ENCODE measurements at regions not wholly inside any gene's neighbourhood (a gene's known extent, or its start where the extent isn't known, plus 50 kb on each side); places are given as distances from the start of the nearest gene placed in this dataset.

GRCh38 chr2:176751314-176752227 is 461.0 kb upstream of the HNRNPA3 start:
- no peak for DNase-seq (ENCODE audit: low read depth in 2 of 3, low spot score in 2 of 3)

GRCh38 chr2:176752295-176752694 is 460.3 kb upstream of the HNRNPA3 start:
- DNase-seq (ENCODE audit: low read depth in 2 of 3, low spot score in 2 of 3) = no peak

DNA sequence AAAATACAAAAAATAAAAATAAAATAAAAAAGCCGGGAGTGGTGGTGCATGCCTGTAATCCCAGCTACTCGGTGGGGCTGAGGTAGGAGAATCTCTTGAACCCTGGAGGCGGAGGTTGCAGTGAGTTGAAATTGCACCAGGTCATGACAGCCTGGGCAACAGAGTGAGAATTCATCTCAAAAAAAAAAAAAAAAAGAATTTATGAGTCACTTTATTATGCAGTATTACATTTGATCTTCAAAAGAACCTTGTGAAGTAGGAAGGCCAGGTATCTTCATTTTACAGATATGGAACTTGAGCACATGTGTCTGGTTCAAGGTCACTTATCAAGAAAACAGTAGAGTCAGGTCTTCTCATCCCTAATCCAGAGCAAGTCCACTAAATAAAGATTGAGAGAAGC is 459.4 kb upstream of the HNRNPA3 start:
- no peak for DNase-seq (ENCODE audit: low read depth in 2 of 3, low spot score in 2 of 3)

- no peak for DNase-seq (ENCODE audit: low read depth in 2 of 3, low spot score in 2 of 3)
These were observed 458.7 kb upstream of the HNRNPA3 start for GRCh38 chr2:176753752-176754474.

DNA sequence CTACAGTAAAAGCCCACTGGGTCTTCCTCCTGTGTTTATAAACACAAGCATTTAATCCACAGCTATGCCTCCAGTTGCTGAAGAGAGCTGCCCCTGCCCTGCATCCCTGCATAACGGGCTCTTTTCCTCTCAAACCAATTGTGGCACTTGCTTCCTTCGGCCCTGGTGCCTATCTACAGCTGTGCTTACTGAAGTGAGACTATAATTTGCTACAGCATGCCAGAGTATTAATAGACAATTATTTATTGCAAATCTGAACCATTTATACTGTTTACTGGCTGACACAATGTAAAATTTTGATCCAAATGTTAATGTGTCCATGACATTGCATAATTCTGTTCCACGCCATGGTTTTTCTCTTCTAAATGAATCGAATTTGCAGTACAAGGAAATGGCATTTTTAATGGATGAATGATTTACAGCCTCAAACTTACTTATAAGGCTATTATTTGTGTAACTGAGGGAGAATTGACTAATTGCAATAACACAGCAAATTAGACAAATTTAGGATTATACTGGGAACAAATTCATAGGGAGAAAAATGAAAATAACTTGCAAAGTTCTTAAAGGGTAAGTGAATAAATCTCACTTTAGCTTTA is 457.0 kb upstream of the HNRNPA3 start:
- DNase-seq (ENCODE audit: low read depth in 2 of 3, low spot score in 2 of 3) = no peak

DNA sequence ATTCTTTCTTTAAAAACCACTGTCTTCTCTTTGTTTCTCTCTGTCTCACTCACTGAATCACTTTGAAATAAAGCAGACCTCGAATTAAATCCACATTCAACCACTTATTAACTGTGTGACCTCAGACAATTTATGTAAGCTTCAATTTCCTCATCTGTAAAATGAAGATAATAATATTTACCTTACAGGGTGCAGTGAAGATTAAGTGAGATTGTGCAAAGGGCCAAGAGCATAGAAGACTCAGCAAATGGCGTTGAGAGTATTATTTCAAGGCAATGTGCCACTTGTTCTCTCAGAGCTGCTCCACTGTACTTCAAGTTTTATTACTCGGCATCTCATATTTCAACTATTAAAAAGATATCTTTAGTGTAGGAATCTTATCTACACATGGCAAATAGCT is 454.2 kb upstream of the HNRNPA3 start:
- no peak for DNase-seq (ENCODE audit: low read depth in 2 of 3, low spot score in 2 of 3)

DNA sequence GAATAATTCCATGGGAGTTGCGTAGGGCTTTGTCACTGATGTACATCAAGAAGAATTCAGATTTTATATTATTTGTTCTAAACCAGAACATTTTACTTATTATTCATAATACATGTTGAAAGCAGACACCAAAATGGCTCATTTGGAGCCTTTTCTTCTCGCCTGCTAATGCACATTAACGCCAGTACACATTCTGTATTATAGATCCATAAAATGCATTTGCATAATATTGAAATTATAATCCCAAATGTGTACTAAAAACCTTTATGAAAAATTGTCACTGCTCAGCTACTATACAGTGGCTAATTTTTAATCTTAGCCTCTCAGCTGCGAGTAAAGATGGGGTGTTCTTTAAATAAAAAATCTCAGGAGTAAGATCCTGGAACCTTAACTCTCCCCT is 452.2 kb upstream of the HNRNPA3 start:
- DNase-seq (ENCODE audit: low read depth in 2 of 3, low spot score in 2 of 3) = no peak

DNA sequence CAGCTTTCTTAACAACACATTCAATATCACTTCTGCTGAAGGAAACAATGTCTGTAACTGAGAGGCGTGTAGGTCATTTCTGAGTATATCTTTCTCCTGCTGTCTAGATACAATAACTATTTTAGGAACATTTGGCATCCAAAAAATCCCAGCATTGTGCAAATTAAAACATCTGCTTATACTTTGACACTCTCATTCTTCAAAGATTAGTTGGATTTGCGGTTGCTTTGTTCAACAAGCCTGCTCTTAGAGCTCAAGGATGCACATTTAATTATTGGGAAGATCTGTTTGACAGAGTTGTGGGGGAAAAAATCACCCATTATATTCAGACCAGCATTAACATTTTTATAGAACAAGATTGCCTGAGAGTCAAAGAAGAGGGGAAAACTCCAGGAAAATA is 449.5 kb upstream of the HNRNPA3 start:
- DNase-seq (ENCODE audit: low read depth in 2 of 3, low spot score in 2 of 3) = no peak

DNA sequence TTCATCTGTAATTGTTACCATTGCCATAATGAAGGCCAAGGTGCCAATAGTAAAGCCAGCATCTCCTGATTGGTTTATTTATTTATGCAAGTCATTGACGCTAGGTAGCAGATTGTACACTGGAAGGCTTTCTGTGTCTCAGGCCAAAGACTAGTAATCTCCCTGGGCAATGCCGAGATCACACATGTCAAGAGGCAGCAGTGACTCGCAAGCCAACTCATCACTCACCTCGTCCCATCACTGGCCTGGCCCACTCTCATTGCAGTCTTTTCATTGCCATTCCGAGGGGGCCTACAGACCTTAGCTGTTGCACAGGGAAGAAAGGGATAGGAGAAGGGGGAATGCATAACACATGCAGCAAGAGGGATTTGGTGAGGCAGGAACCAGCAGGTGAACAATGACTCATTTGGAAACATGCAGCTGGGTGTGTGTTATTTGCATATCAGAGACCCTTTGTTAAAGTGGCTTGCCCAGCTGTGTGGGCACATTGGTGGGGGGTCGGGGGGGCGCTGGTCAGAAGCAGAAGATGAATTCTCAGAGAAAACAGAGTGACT is 448.7 kb upstream of the HNRNPA3 start:
- no peak for DNase-seq (ENCODE audit: low read depth in 2 of 3, low spot score in 2 of 3)

DNA sequence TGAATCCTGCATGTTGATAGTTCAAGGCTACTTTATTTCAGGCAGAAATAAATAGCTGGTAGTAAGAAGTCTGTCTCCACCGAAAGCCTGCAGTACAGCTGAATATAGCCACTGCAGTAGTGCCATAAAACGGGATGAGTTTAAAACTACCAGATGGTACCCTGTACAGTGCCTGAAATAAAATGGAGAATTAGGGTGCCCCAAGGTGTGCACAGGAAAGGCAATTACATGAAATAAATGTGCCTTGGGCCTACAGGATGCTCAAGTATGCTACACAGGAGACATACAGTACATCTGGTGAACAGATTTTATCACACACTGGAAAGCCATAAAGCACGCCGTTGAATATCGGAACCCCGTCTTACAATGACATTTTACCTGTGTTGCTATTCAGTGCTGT is 447.7 kb upstream of the HNRNPA3 start:
- DNase-seq (ENCODE audit: low read depth in 2 of 3, low spot score in 2 of 3) = no peak

DNA sequence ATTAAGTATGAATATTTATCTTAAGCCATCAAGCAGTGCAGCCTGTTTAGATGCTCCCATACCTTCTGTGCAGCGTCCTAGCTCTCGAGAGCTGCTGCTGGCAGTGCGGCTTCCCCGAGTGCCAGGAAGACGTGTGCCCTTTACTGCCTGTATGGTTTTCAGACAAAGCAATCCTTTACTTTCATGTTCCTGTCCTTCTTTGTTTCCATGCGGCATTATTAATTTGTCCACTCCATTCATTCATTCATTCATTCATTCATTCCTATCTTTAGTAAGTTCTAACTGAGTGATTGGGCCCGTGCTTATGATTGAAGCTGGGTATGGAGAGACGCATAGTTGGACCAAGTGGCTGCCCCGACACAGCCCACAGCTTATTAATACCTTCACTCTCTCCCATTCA is 446.6 kb upstream of the HNRNPA3 start:
- DNase-seq (ENCODE audit: low read depth in 2 of 3, low spot score in 2 of 3) = no peak

DNA sequence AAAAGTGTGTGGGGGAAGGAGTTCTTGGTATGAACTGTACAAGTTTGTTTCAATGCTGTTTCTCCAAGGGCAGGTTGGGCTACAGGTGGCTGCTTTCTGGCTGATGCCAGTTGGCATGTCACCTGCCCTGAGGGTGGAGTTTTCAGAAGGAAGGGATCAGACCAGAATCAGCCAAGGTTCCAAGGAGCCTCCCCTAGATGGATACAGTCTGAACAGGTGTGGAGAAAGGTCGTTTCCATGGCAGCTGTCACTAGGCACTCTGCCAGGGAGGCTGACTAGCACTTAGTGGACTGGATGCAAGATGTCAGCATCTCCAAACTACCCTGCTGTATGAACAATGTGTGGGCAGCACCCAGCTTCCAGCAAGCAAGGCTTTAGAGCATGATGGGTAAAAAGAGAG is 444.4 kb upstream of the HNRNPA3 start:
- no peak for DNase-seq (ENCODE audit: low read depth in 2 of 3, low spot score in 2 of 3)

DNA sequence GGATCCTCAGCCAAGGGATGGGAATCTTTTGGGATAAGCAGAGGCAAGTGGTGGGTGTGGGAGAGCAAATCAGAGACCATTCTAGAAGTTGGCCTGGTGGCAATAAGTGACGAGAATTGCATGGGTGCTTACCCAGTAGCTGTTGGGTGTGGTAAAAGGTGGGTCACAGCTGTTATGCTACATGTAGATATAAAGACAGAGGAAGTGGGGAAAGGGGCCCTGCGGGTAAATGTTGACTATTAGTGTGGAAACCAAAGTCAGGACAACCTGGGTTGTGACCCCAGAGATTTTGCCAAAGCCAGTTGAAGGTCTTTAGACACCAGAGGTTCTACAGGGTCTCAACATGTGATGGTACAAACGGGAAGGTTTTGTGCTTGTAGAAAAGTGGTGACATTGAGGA is 443.6 kb upstream of the HNRNPA3 start:
- no peak for DNase-seq (ENCODE audit: low read depth in 2 of 3, low spot score in 2 of 3)

- no peak for DNase-seq (ENCODE audit: low read depth in 2 of 3, low spot score in 2 of 3)
These were observed 442.9 kb upstream of the HNRNPA3 start for GRCh38 chr2:176769499-176770370.

DNA sequence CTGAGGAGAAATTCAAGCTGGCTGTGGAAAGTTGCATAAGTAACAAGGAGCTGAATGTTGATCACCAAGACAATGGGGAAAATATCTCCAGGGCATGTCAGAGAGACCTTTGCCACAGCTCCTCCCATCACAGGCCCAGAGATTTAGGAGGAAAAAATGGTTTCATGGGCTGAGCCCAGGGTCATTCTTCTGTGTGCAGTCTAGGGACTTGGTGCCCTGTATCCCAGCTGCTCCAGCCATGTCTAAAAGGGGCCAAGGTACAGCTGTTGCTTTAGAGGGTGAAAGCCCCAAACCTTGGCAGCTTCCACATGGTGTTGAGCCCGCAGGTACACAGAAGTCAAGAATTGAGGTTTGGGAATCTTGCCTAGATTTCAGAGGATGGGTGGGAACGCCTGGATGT is 439.8 kb upstream of the HNRNPA3 start:
- no peak for DNase-seq (ENCODE audit: low read depth in 2 of 3, low spot score in 2 of 3)

DNA sequence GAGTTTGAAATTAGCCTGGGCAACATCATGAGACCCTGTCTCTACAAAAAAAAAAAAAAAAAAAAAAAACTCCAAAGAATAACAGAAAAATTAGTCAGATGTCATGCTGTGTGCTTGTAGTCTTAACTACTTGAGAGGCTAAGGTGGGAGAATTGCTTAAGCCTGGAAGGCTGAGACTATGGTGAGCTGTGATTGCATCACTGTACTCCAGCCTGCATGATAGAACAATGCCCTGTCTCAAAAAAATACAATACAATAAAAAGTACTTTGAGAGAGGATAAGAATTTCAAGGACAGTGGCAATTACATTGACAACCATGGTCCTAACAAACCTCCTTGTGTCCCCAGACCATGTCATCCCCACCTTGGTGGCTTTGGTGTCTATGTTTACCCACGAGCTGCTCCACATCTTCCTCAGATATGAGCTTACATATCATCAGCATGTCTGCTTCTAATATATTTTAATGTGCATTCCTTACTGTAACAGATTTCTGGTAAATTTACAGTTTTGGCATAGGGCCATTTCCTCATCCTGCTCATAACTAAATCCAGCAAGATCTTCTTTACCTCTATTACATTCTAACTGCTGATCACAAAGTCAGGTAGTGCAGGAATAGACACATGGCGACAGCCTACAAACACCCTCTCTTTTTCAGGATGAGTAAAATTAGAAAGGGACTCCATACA is 437.7 kb upstream of the HNRNPA3 start:
- DNase-seq (ENCODE audit: low read depth in 2 of 3, low spot score in 2 of 3) = no peak

GRCh38 chr2:176777262-176777661 is 435.3 kb upstream of the HNRNPA3 start:
- DNase-seq (ENCODE audit: low read depth in 2 of 3, low spot score in 2 of 3) = no peak

DNA sequence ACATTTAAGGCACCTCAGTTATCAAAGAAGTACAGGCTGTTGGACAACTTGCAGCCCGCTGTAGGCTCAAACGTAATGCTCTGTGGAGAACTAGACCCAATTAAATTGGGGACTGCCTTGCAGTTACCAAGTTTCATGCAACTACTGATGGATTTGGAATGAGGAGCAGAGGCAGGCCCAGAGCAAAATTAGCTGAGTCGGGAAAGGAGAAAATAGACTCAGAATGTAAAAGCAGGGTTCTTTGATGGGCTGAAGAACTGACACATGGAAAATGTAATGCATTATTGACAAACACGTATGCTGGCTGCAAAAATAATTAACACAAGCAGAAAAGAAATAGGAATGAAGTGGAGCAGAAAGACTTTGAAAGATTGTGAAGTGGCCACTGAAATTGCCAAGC is 432.7 kb upstream of the HNRNPA3 start:
- no peak for DNase-seq (ENCODE audit: low read depth in 2 of 3, low spot score in 2 of 3)

DNA sequence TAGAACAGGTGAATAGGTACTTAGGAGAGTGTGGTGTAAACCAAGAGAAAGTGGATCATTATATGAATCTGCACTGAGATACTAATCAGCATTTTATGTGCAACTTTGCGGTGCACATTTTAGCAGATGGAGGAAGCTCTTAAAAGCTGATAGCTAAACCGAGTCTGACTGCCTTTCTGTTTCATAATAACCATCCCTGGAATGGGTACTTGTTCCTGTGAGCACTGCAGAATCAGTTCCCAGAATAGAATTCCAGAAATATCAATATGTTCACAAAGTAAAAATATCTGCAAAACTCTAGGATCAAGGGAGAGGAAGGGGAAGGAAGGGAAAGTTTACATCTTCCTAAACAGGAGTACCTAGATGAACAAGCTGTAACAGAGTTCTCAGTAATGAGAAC is 432.2 kb upstream of the HNRNPA3 start:
- DNase-seq (ENCODE audit: low read depth in 2 of 3, low spot score in 2 of 3) = no peak

Measured in hematopoietic multipotent progenitor cell (in vitro differentiated cells).